GM23248 (cell line): ENCODE measurements at regions not wholly inside any gene's neighbourhood (a gene's known extent, or its start where the extent isn't known, plus 50 kb on each side); places are given as distances from the start of the nearest gene placed in this dataset.

Experiments
- EZH2 ChIP-seq: fragments of 200-600 bp; sonication (generic); IDR thresholded peaks from 2 replicates; pipeline ENCODE4 v1.6.1; 2018; ENCODE audit warnings: antibody characterized with exemption, mild to moderate bottlenecking; ENCODE audit not compliant: insufficient read depth, poor library complexity, severe bottlenecking
- EZH2phosphoT487 ChIP-seq: fragments of 200-600 bp; sonication (generic); IDR thresholded peaks from 2 replicates; pipeline ENCODE4 v1.6.1; 2018; ENCODE audit warnings: antibody characterized with exemption, moderate library complexity, mild to moderate bottlenecking, low read depth; ENCODE audit not compliant: insufficient read depth

DNA sequence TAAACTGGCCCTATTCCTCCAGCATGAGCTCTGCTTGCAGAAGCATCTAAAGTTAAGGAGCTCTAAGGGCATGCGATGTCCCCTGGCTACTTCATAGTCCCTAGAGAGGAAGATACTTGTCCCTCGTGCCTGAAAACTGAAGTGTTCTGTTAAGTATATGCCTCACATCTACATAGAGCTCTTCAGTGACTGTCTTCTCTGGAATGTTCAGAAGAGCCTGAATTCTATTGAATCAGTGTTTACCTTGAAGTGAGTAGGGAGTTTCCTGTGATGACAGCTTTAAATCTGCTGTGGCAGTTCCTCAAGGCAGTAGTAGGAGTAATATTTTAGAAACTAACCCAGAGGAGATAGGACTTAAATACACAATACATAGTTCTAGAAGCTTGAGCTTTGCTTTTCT lies 111.2 kb downstream of the ZNF518B start:
- no peak for TF ChIP-seq EZH2phosphoT487
- TF ChIP-seq EZH2, result no peak
